ENCODE measurements at regions not wholly inside any gene's neighbourhood (a gene's known extent, or its start where the extent isn't known, plus 50 kb on each side); places are given as distances from the start of the nearest gene placed in this dataset.

- in situ Hi-C loops (cut with MboI; ENCODE audit: low sequenced_read_pairs, unreplicated experiment), result no loop called here
- TF ChIP-seq CTCF (IDR thresholded peaks at IDR 0.05; ENCODE audit: borderline replicate concordance, control extremely low read depth, extremely low read depth, insufficient read depth, missing control alignments), result no peak
- no peak for DNase-seq (ENCODE audit: low spot score)
Observed at GRCh38 chr9:21568484-21568883, 86.4 kb upstream of the IFNE start.

GRCh38 chr9:21569721-21570120, 87.6 kb upstream of the IFNE start:
- no peak for DNase-seq (ENCODE audit: low spot score)
- no peak for TF ChIP-seq CTCF (IDR thresholded peaks at IDR 0.05; ENCODE audit: borderline replicate concordance, control extremely low read depth, extremely low read depth, insufficient read depth, missing control alignments)
- in situ Hi-C loops (cut with MboI; ENCODE audit: low sequenced_read_pairs, unreplicated experiment), result no loop called here

GRCh38 chr9:21570643-21571275, 88.6 kb upstream of the IFNE start:
- in situ Hi-C loops (cut with MboI; ENCODE audit: low sequenced_read_pairs, unreplicated experiment), result no loop called here
- DNase-seq (ENCODE audit: low spot score), result no peak
- TF ChIP-seq CTCF (IDR thresholded peaks at IDR 0.05; ENCODE audit: borderline replicate concordance, control extremely low read depth, extremely low read depth, insufficient read depth, missing control alignments), result no peak

- DNase-seq (ENCODE audit: low spot score), result no peak
- in situ Hi-C loops (cut with MboI; ENCODE audit: low sequenced_read_pairs, unreplicated experiment), result no loop called here
- TF ChIP-seq CTCF (IDR thresholded peaks at IDR 0.05; ENCODE audit: borderline replicate concordance, control extremely low read depth, extremely low read depth, insufficient read depth, missing control alignments), result no peak
Observed at GRCh38 chr9:21574261-21574660, 92.1 kb upstream of the IFNE start.

GRCh38 chr9:21576331-21577189, 94.4 kb upstream of the IFNE start:
- in situ Hi-C loops (cut with MboI; ENCODE audit: low sequenced_read_pairs, unreplicated experiment), result no loop called here
- TF ChIP-seq CTCF (IDR thresholded peaks at IDR 0.05; ENCODE audit: borderline replicate concordance, control extremely low read depth, extremely low read depth, insufficient read depth, missing control alignments), result no peak
- no peak for DNase-seq (ENCODE audit: low spot score)

- in situ Hi-C loops (cut with MboI; ENCODE audit: low sequenced_read_pairs, unreplicated experiment), result no loop called here
- no peak for DNase-seq (ENCODE audit: low spot score)
- no peak for TF ChIP-seq CTCF (IDR thresholded peaks at IDR 0.05; ENCODE audit: borderline replicate concordance, control extremely low read depth, extremely low read depth, insufficient read depth, missing control alignments)
Observed at GRCh38 chr9:21579247-21579671, 97.1 kb upstream of the IFNE start.
